SU-DHL-6 (cell line): ENCODE measurements at regions not wholly inside any gene's neighbourhood (a gene's known extent, or its start where the extent isn't known, plus 50 kb on each side); places are given as distances from the start of the nearest gene placed in this dataset.

ENCODE experiments used
- H2AFZ ChIP-seq: fragments of 200-600 bp; sonication (generic); 2 replicates; pipeline ENCODE4 v1.6.1; 2014; ENCODE audit warnings: low read depth, mild to moderate bottlenecking, moderate library complexity, mixed read lengths, antibody characterized with exemption, low read length; ENCODE audit not compliant: severe bottlenecking
- H3F3A ChIP-seq: fragments of 200-600 bp; shearing (Covaris generic); 2 replicates; pipeline ENCODE4 v1.6.0; 2016; ENCODE audit warnings: antibody characterized with exemption, mild to moderate bottlenecking; ENCODE audit not compliant: insufficient read depth
- H3K27ac ChIP-seq: fragments of 200-600 bp; sonication (generic); 2 replicates; pipeline ENCODE4 v1.5.1; 2016; ENCODE audit warnings: low read depth, mild to moderate bottlenecking, low read length, moderate library complexity, mixed read lengths
- H3K27me3 ChIP-seq: fragments of 200-600 bp; sonication (generic), shearing (Covaris generic); 2 replicates; pipeline ENCODE4 v1.6.0; 2014; ENCODE audit warnings: mild to moderate bottlenecking, low read length
- H3K36me3 ChIP-seq: fragments of 200-600 bp; sonication (generic); 2 replicates; pipeline ENCODE4 v1.6.1; 2014; ENCODE audit warnings: mild to moderate bottlenecking, low read length, mixed read lengths
- H3K4me2 ChIP-seq: fragments of 300-600, 200-600 bp; shearing (Covaris generic), sonication (generic); 2 replicates; pipeline ENCODE4 v1.6.0; 2014; ENCODE audit warnings: low read length, low read depth, mild to moderate bottlenecking; ENCODE audit not compliant: poor library complexity, severe bottlenecking
- H3K4me3 ChIP-seq: fragments of 200-600 bp; sonication (generic); 2 replicates; pipeline ENCODE4 v1.5.1; 2014; ENCODE audit warnings: antibody characterized with exemption, low read length, mild to moderate bottlenecking, mixed read lengths; ENCODE audit not compliant: insufficient read depth, poor library complexity, severe bottlenecking
- H3K79me2 ChIP-seq: fragments of 200-600 bp; sonication (generic); 2 replicates; pipeline ENCODE4 v1.6.1; 2014; ENCODE audit warnings: mild to moderate bottlenecking, low read length, moderate library complexity; ENCODE audit not compliant: insufficient read depth
- H3K9ac ChIP-seq: fragments of 200-600 bp; sonication (generic); 2 replicates; pipeline ENCODE4 v1.7.0; 2014; ENCODE audit warnings: mild to moderate bottlenecking, low read length
- H3K9me2 ChIP-seq: fragments of 200-600 bp; sonication (generic); replicated peaks from 2 replicates; pipeline ENCODE4 v1.6.1; 2014; ENCODE audit warnings: low read length; ENCODE audit not compliant: insufficient read depth
- H3K9me3 ChIP-seq: fragments of 200-600 bp; sonication (generic); 2 replicates; pipeline ENCODE4 v1.6.1; 2014; ENCODE audit warnings: low read length, mixed read lengths; ENCODE audit not compliant: insufficient read depth
- H4K20me1 ChIP-seq: fragments of 200-600 bp; sonication (generic); 2 replicates; pipeline ENCODE4 v1.6.1; 2014; ENCODE audit warnings: low read depth, mild to moderate bottlenecking, antibody characterized with exemption, low read length, moderate library complexity, mixed read lengths
- EZH2phosphoT487 ChIP-seq: fragments of 200-600 bp; sonication (generic), shearing (Covaris generic); conservative IDR thresholded peaks from 2 replicates; pipeline ENCODE4 v1.6.1; 2018; ENCODE audit warnings: mild to moderate bottlenecking, antibody characterized with exemption, low read length, moderate library complexity, mixed read lengths
- TF ChIP-seq, protein P1 (sequence below): fragments of 200-600 bp; sonication (generic); IDR thresholded peaks from one replicate; pipeline ENCODE4 v1.5.1; 2017; ENCODE audit warnings: antibody characterized with exemption, mild to moderate bottlenecking, low read length, moderate library complexity; ENCODE audit not compliant: insufficient read depth, poor library complexity, severe bottlenecking

GRCh38 chr3:44023961-44024593, 217.6 kb upstream of the TOPAZ1 start:
- no peak overlapping the region for H2AFZ ChIP-seq
- H3K4me3 ChIP-seq = no peak overlapping the region
- no peak overlapping the region for H3K9ac ChIP-seq
- H3K27me3 ChIP-seq = no peaks in the 10 kb centered on the region
- no peaks in the 10 kb centered on the region for H3K9me3 ChIP-seq
- no peaks in the 10 kb centered on the region for H3F3A ChIP-seq
- H4K20me1 ChIP-seq = peaks cover 8% of the 10 kb centered on the region
- H3K27ac ChIP-seq = no peak overlapping the region
- TF ChIP-seq, protein P1, sequence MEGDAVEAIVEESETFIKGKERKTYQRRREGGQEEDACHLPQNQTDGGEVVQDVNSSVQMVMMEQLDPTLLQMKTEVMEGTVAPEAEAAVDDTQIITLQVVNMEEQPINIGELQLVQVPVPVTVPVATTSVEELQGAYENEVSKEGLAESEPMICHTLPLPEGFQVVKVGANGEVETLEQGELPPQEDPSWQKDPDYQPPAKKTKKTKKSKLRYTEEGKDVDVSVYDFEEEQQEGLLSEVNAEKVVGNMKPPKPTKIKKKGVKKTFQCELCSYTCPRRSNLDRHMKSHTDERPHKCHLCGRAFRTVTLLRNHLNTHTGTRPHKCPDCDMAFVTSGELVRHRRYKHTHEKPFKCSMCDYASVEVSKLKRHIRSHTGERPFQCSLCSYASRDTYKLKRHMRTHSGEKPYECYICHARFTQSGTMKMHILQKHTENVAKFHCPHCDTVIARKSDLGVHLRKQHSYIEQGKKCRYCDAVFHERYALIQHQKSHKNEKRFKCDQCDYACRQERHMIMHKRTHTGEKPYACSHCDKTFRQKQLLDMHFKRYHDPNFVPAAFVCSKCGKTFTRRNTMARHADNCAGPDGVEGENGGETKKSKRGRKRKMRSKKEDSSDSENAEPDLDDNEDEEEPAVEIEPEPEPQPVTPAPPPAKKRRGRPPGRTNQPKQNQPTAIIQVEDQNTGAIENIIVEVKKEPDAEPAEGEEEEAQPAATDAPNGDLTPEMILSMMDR = no peak
- no peak for TF ChIP-seq EZH2phosphoT487
- H3K9me2 ChIP-seq = no peaks in the 10 kb centered on the region
- H3K79me2 ChIP-seq = peaks cover 45% of the 10 kb centered on the region
- H3K36me3 ChIP-seq = no peaks in the 10 kb centered on the region
- H3K4me2 ChIP-seq = no peak overlapping the region

GRCh38 chr3:44026220-44026865, 215.3 kb upstream of the TOPAZ1 start:
- H3F3A ChIP-seq = no peaks in the 10 kb centered on the region
- no peak overlapping the region for H3K4me3 ChIP-seq
- no peaks in the 10 kb centered on the region for H3K9me2 ChIP-seq
- H3K27me3 ChIP-seq = no peaks in the 10 kb centered on the region
- no peak overlapping the region for H3K27ac ChIP-seq
- H2AFZ ChIP-seq = no peak overlapping the region
- peaks cover 8% of the 10 kb centered on the region; the same call in 1 of the 2 replicates for H4K20me1 ChIP-seq
- no peak overlapping the region for H3K4me2 ChIP-seq
- no peaks in the 10 kb centered on the region for H3K36me3 ChIP-seq
- peaks cover 44% of the 10 kb centered on the region for H3K79me2 ChIP-seq
- TF ChIP-seq, protein P1 = no peak
- TF ChIP-seq EZH2phosphoT487 = no peak
- H3K9ac ChIP-seq = no peak overlapping the region
- no peaks in the 10 kb centered on the region for H3K9me3 ChIP-seq

DNA sequence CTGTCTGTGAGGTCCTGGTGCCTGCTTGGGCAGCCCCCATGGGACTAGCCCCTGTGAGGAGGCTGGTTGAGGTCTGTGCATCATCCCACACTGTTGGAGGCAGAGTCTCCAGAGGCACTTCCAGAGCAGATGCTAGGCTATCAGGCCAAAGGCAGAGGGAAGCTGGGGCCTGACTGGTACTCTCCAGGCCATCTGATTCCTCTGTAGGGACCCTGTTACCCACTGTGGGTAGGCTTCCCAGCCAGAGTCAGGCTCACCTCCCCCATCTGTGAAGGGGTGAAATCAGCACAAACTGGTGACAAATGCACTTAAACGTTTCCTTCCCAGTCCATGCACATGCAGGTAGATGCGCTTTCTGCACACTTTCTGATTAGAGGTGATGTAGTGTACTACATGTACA, 212.6 kb upstream of the TOPAZ1 start:
- no peaks in the 10 kb centered on the region for H3K27me3 ChIP-seq
- no peaks in the 10 kb centered on the region for H3K36me3 ChIP-seq
- no peak overlapping the region for H3K4me2 ChIP-seq
- no peaks in the 10 kb centered on the region for H3F3A ChIP-seq
- no peak overlapping the region for H3K27ac ChIP-seq
- TF ChIP-seq, protein P1 = no peak
- no peak for TF ChIP-seq EZH2phosphoT487
- H3K4me3 ChIP-seq = no peak overlapping the region
- H2AFZ ChIP-seq = no peak overlapping the region
- H3K9me2 ChIP-seq = no peaks in the 10 kb centered on the region
- no peak overlapping the region for H3K9ac ChIP-seq
- no peaks in the 10 kb centered on the region for H3K9me3 ChIP-seq
- H4K20me1 ChIP-seq = peaks cover 2% of the 10 kb centered on the region; the same call in 1 of the 2 replicates
- H3K79me2 ChIP-seq = peaks cover 26% of the 10 kb centered on the region
